SK-N-SH (cell line): ENCODE measurements at regions not wholly inside any gene's neighbourhood (a gene's known extent, or its start where the extent isn't known, plus 50 kb on each side); places are given as distances from the start of the nearest gene placed in this dataset.

Experiments used
- CTCF ChIA-PET: fragments of 300-600, 350-600 bp; formaldehyde crosslinking; extraction: SDS; loops from one replicate; lab custom pipeline; 2021; lab: Yijun Ruan, JAX
- POLR2A ChIA-PET: fragments of 350-600 bp; sonication (Branson Sonifier 250); formaldehyde crosslinking; extraction: SDS; loops from one replicate; lab custom pipeline; 2020; ENCODE audit warnings: antibody characterized with exemption, inconsistent platforms; lab: Yijun Ruan, JAX
- DNase-seq: peaks from one replicate; pipeline ENCODE4 v3.0.0; 2012
- H2AFZ ChIP-seq: fragments of 200-600 bp; sonication (generic); 2 replicates; pipeline ENCODE4 v1.8.1; 2016; ENCODE audit warnings: antibody characterized with exemption, mild to moderate bottlenecking, low read depth
- H3F3A ChIP-seq: fragments of 200-600 bp; sonication (generic); replicated peaks from 2 replicates; pipeline ENCODE3; 2016; ENCODE audit warnings: antibody characterized with exemption, mild to moderate bottlenecking; ENCODE audit not compliant: insufficient read depth
- H3K27ac ChIP-seq, 2 experiments: fragments of 200-500 bp in 1 of 2; fragments of 200-600 bp in 1 of 2; sonication (Bioruptor generic) in 1 of 2; sonication (generic), shearing (Covaris generic) in 1 of 2; 2 replicates each; pipeline versions ENCODE4 v1.5.1 to v1.6.1; 2014 to 2016; ENCODE audit warnings: low read depth in 2 of 2, inconsistent platforms in 1 of 2, low read length in 1 of 2, mild to moderate bottlenecking in 1 of 2, mixed read lengths in 1 of 2
- H3K27me3 ChIP-seq: fragments of 200-600 bp; sonication (generic), shearing (Covaris generic); 2 replicates; pipeline ENCODE4 v1.6.1; 2016; ENCODE audit warnings: mixed run types; ENCODE audit not compliant: insufficient read depth
- H3K36me3 ChIP-seq, 2 experiments: fragments of 200-500 bp in 1 of 2; fragments of 200-600 bp in 1 of 2; sonication (Bioruptor generic) in 1 of 2; sonication (generic) in 1 of 2; replicated peaks in 1 of 2; 2 replicates each; pipeline versions ENCODE3 to v1.5.1; 2014 to 2016; ENCODE audit warnings: low read length in 1 of 2, mild to moderate bottlenecking in 1 of 2; ENCODE audit not compliant: insufficient read depth in 2 of 2, control insufficient read depth in 1 of 2
- H3K4me1 ChIP-seq, 2 experiments: fragments of 200-500 bp in 1 of 2; fragments of 200-600 bp in 1 of 2; sonication (Bioruptor generic) in 1 of 2; sonication (generic), shearing (Covaris generic) in 1 of 2; 2 replicates each; pipeline versions ENCODE4 v1.5.1 to v1.6.1; 2014 to 2016; ENCODE audit warnings: low read depth in 1 of 2, low read length in 1 of 2, mixed run types in 1 of 2; ENCODE audit not compliant: insufficient read depth in 2 of 2, control insufficient read depth in 1 of 2
- H3K4me2 ChIP-seq: fragments of 200-600 bp; sonication (generic), shearing (Covaris generic); 2 replicates; pipeline ENCODE4 v1.6.1; 2017; ENCODE audit warnings: mixed run types
- H3K4me3 ChIP-seq, 2 experiments: fragments of 200-500 bp in 1 of 2; fragments of 200-600 bp in 1 of 2; sonication (Bioruptor generic) in 1 of 2; sonication (generic), shearing (Covaris generic) in 1 of 2; 2 replicates each; pipeline versions ENCODE4 v1.5.1 to v1.8.1; 2014 to 2016; ENCODE audit warnings: low read depth in 2 of 2, inconsistent platforms in 1 of 2, low read length in 1 of 2, mild to moderate bottlenecking in 1 of 2, mixed read lengths in 1 of 2, moderate library complexity in 1 of 2
- H3K79me2 ChIP-seq: fragments of 200-600 bp; sonication (generic); 2 replicates; pipeline ENCODE4 v1.8.1; 2017; ENCODE audit warnings: mild to moderate bottlenecking; ENCODE audit not compliant: insufficient read depth
- H3K9ac ChIP-seq: fragments of 200-600 bp; sonication (generic); 2 replicates; pipeline ENCODE4 v1.6.1; 2017; ENCODE audit warnings: mixed run types
- H3K9me2 ChIP-seq: fragments of 200-600 bp; sonication (generic); 2 replicates; pipeline ENCODE4 v1.6.1; 2017; ENCODE audit warnings: mixed run types
- H3K9me3 ChIP-seq: fragments of 200-600 bp; sonication (generic); 2 replicates; pipeline ENCODE4 v1.6.1; 2017; ENCODE audit warnings: mixed run types, mild to moderate bottlenecking, moderate library complexity
- H4K20me1 ChIP-seq: fragments of 200-600 bp; sonication (generic); 2 replicates; pipeline ENCODE4 v1.6.1; 2017; ENCODE audit warnings: mild to moderate bottlenecking, mixed run types; ENCODE audit not compliant: insufficient read depth
- EZH2phosphoT487 ChIP-seq: fragments of 200-600 bp; sonication (generic); IDR thresholded peaks from 2 replicates; pipeline ENCODE4 v1.6.1; 2017; ENCODE audit warnings: low read depth, mixed run types, mild to moderate bottlenecking, antibody characterized with exemption, moderate library complexity, borderline replicate concordance
- FOSL2 ChIP-seq: IDR thresholded peaks from 2 replicates; pipeline ENCODE4 v1.4.0; 2012; ENCODE audit warnings: low read depth, mild to moderate bottlenecking, moderate library complexity, borderline replicate concordance
- GATA2 ChIP-seq: sonication (generic); formaldehyde crosslinking; IDR thresholded peaks from 2 replicates; pipeline ENCODE4 v1.5.0; 2020; ENCODE audit warnings: mild to moderate bottlenecking, missing genetic modification reagents
- JUND ChIP-seq: IDR thresholded peaks from 2 replicates; pipeline ENCODE4 v1.4.0; 2012
- MAX ChIP-seq: IDR thresholded peaks from 2 replicates; pipeline ENCODE4 v1.4.0; 2012; ENCODE audit warnings: low read depth
- MEF2A ChIP-seq: IDR thresholded peaks from 2 replicates; pipeline ENCODE4 v1.4.0; 2012; ENCODE audit warnings: low read depth, borderline replicate concordance
- MXI1 ChIP-seq: IDR thresholded peaks from 2 replicates; pipeline ENCODE4 v1.6.1; 2012; ENCODE audit warnings: mild to moderate bottlenecking, low read depth, low read length, improper control_type of control experiment
- NFIC ChIP-seq: IDR thresholded peaks from 2 replicates; pipeline ENCODE4 v1.4.0; 2012; ENCODE audit warnings: borderline replicate concordance
- NRF1 ChIP-seq: IDR thresholded peaks from 2 replicates; pipeline ENCODE4 v1.6.1; 2012; ENCODE audit warnings: low read depth, mild to moderate bottlenecking, low read length
- PBX3 ChIP-seq: IDR thresholded peaks from 2 replicates; pipeline ENCODE4; 2012
- POLR2AphosphoS5 ChIP-seq: IDR thresholded peaks from 2 replicates; pipeline ENCODE4 v1.6.1; 2012; ENCODE audit warnings: low read depth, low read length
- RCOR1 ChIP-seq: fragments of 150-350 bp; IDR thresholded peaks from 2 replicates; pipeline ENCODE4 v1.6.1; 2017; ENCODE audit warnings: antibody characterized with exemption, low read length
- RFX5 ChIP-seq: IDR thresholded peaks from 2 replicates; pipeline ENCODE4 v1.6.1; 2012; ENCODE audit warnings: mild to moderate bottlenecking, improper control_type of control experiment, low read length
- SMC3 ChIP-seq: IDR thresholded peaks from 2 replicates; pipeline ENCODE4 v1.6.1; 2012; ENCODE audit warnings: low read depth, low read length, improper control_type of control experiment
- TEAD4 ChIP-seq: IDR thresholded peaks from 2 replicates; pipeline ENCODE4 v1.4.0; 2012; ENCODE audit warnings: mild to moderate bottlenecking, borderline replicate concordance; ENCODE audit not compliant: insufficient read depth
- WGBS: methylation state at CpG from one replicate; pipeline ENCODE4 v1.1.6; 2017; ENCODE audit warnings: low lambda C conversion rate; 5-methylcytosine and 5-hydroxymethylcytosine counted together
- TF ChIP-seq, protein P1 (sequence below): IDR thresholded peaks from 2 replicates; pipeline ENCODE4 v1.4.0; 2012; ENCODE audit warnings: low read depth, borderline replicate concordance
- TF ChIP-seq, protein P2 (sequence below): fragments of 200-600 bp; sonication (generic); IDR thresholded peaks from 2 replicates; pipeline ENCODE4 v1.6.1; 2017; ENCODE audit warnings: antibody characterized with exemption, mild to moderate bottlenecking, moderate library complexity
- TF ChIP-seq, protein P3 (sequence below): IDR thresholded peaks from 2 replicates; pipeline ENCODE4 v1.6.1; 2012; ENCODE audit warnings: mild to moderate bottlenecking, low read depth, low read length, moderate library complexity

DNA sequence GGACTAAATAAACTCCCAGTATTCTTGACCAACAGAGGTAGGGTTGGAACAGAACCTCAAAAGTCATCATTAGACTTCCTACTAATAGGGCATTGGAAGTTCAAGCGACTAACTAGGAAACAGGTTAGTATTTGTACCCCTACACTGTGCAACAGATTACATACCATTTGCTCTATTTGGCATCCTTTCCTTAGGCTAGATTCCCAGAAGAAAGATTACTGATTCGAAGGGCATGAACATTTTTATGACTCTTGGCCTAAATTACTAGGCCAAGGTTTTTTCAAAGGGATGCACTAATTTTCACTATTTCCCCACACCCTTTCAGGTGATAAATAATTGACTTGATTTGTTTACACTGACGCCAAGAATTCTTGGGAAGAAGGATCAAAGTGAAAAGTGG is 104.8 kb upstream of the CYP1B1 start:
- no peaks in the 10 kb centered on the region for H3K79me2 ChIP-seq
- no peak overlapping the region for H3K27ac ChIP-seq
- no peak for TF ChIP-seq POLR2AphosphoS5
- TF ChIP-seq JUND: no peak
- TF ChIP-seq PBX3: no peak
- no peak for TF ChIP-seq GATA2 (CRISPR knock-in tag)
- no peak for TF ChIP-seq EZH2phosphoT487
- TF ChIP-seq, protein P1, sequence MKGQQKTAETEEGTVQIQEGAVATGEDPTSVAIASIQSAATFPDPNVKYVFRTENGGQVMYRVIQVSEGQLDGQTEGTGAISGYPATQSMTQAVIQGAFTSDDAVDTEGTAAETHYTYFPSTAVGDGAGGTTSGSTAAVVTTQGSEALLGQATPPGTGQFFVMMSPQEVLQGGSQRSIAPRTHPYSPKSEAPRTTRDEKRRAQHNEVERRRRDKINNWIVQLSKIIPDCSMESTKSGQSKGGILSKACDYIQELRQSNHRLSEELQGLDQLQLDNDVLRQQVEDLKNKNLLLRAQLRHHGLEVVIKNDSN: no peak
- TF ChIP-seq, protein P2, sequence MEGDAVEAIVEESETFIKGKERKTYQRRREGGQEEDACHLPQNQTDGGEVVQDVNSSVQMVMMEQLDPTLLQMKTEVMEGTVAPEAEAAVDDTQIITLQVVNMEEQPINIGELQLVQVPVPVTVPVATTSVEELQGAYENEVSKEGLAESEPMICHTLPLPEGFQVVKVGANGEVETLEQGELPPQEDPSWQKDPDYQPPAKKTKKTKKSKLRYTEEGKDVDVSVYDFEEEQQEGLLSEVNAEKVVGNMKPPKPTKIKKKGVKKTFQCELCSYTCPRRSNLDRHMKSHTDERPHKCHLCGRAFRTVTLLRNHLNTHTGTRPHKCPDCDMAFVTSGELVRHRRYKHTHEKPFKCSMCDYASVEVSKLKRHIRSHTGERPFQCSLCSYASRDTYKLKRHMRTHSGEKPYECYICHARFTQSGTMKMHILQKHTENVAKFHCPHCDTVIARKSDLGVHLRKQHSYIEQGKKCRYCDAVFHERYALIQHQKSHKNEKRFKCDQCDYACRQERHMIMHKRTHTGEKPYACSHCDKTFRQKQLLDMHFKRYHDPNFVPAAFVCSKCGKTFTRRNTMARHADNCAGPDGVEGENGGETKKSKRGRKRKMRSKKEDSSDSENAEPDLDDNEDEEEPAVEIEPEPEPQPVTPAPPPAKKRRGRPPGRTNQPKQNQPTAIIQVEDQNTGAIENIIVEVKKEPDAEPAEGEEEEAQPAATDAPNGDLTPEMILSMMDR: no peak
- TF ChIP-seq NRF1: no peak
- TF ChIP-seq, protein P3, sequence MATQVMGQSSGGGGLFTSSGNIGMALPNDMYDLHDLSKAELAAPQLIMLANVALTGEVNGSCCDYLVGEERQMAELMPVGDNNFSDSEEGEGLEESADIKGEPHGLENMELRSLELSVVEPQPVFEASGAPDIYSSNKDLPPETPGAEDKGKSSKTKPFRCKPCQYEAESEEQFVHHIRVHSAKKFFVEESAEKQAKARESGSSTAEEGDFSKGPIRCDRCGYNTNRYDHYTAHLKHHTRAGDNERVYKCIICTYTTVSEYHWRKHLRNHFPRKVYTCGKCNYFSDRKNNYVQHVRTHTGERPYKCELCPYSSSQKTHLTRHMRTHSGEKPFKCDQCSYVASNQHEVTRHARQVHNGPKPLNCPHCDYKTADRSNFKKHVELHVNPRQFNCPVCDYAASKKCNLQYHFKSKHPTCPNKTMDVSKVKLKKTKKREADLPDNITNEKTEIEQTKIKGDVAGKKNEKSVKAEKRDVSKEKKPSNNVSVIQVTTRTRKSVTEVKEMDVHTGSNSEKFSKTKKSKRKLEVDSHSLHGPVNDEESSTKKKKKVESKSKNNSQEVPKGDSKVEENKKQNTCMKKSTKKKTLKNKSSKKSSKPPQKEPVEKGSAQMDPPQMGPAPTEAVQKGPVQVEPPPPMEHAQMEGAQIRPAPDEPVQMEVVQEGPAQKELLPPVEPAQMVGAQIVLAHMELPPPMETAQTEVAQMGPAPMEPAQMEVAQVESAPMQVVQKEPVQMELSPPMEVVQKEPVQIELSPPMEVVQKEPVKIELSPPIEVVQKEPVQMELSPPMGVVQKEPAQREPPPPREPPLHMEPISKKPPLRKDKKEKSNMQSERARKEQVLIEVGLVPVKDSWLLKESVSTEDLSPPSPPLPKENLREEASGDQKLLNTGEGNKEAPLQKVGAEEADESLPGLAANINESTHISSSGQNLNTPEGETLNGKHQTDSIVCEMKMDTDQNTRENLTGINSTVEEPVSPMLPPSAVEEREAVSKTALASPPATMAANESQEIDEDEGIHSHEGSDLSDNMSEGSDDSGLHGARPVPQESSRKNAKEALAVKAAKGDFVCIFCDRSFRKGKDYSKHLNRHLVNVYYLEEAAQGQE: no peak
- no peak for TF ChIP-seq SMC3
- no peak for TF ChIP-seq MXI1
- no peak for TF ChIP-seq RCOR1
- TF ChIP-seq MEF2A: no peak
- TF ChIP-seq TEAD4: no peak
- TF ChIP-seq RFX5: no peak
- no peak for TF ChIP-seq FOSL2
- TF ChIP-seq MAX: no peak
- no peak for TF ChIP-seq NFIC
- H3K4me3 ChIP-seq: no peak overlapping the region
- no peak overlapping the region for H3K4me2 ChIP-seq
- H3K4me1 ChIP-seq: peaks cover 0 to 5% of the 10 kb centered on the region in 2 experiments; a peak in 1 of 4 replicates
- peaks cover 9% of the 10 kb centered on the region for H3F3A ChIP-seq
- H3K27me3 ChIP-seq: no peaks in the 10 kb centered on the region
- DNase-seq: no peak
- POLR2A ChIA-PET: no interaction called here
- H3K9me2 ChIP-seq: no peaks in the 10 kb centered on the region
- no peak overlapping the region for H3K9ac ChIP-seq
- H2AFZ ChIP-seq: no peak overlapping the region
- WGBS: 59% methylated on average over 3 of the region's 3 CpGs
- CTCF ChIA-PET: interaction anchor here (1.3 kb wide), 1 partner anchor 18 kb away, joined by 4 read pairs; no protein-coding TSS in a partner anchor
- no peaks in the 10 kb centered on the region for H3K9me3 ChIP-seq
- no peaks in the 10 kb centered on the region for H4K20me1 ChIP-seq
- no peaks in the 10 kb centered on the region for H3K36me3 ChIP-seq
